ENCODE measurements at regions not wholly inside any gene's neighbourhood (a gene's known extent, or its start where the extent isn't known, plus 50 kb on each side); places are given as distances from the start of the nearest gene placed in this dataset.

DNA sequence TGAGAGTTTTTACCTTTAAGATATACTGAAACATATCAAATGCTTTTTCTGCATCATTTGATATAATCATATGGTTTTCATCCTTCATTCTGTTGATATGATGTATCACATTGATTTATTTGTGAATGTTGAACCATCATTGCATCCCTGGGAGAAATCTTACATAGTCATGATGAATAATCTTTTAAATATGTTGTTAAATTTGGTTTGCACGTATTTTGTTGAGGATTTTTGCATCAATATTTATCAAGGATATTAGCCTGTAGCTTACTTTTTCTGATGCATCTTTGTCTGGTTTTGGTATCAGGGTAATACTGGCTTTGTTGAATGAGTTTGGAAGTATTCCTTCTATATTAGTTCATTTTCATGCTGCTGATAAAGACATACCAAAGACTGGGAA is 541.4 kb downstream of the TLL1 start:
- no peaks in the 10 kb centered on the region for H3K9me3 ChIP-seq (ENCODE audit: control insufficient read depth, low read depth, low read length)
- no peaks in the 10 kb centered on the region for H3K4me1 ChIP-seq (ENCODE audit: insufficient read depth, low read length)
- no peak overlapping the region for H3K4me2 ChIP-seq (ENCODE audit: insufficient read depth, insufficient read length, low read length)
- H4K8ac ChIP-seq (replicated peaks; ENCODE audit: insufficient read length, low read depth, low read length) = no peak overlapping the region
- no peak for TF ChIP-seq CTCF (conservative IDR thresholded peaks at IDR 0.05)
- no peak overlapping the region for H2AFZ ChIP-seq (ENCODE audit: low read length)
- no peak overlapping the region for H3K56ac ChIP-seq (ENCODE audit: insufficient read length, low read depth, low read length)
- no peak overlapping the region for H3K27ac Mint-ChIP-seq
- no peaks in the 10 kb centered on the region for H4K20me1 ChIP-seq (ENCODE audit: control insufficient read depth, insufficient read depth, insufficient read length)
- H3K9me3 Mint-ChIP-seq = peaks cover 4 to 8% of the 10 kb centered on the region in 2 experiments; a peak in 4 of 5 replicates
- no peaks in the 10 kb centered on the region for H3K23me2 ChIP-seq (ENCODE audit: insufficient read length, low read depth, low read length, poor library complexity, severe bottlenecking)
- no peaks in the 10 kb centered on the region for H3K27me3 ChIP-seq (ENCODE audit: insufficient read depth, low read length)
- H2BK12ac ChIP-seq (ENCODE audit: insufficient read length, low read depth, low read length) = no peak overlapping the region
- H3K23ac ChIP-seq (ENCODE audit: insufficient read length, low read depth, low read length) = no peak overlapping the region
- H3K4me1 Mint-ChIP-seq = no peaks in the 10 kb centered on the region
- no peak overlapping the region for H2BK15ac ChIP-seq (ENCODE audit: low read depth, low read length)
- no peak overlapping the region for H3K27ac ChIP-seq (ENCODE audit: insufficient read length, low read depth, low read length)
- no peak overlapping the region for H2AK5ac ChIP-seq (ENCODE audit: insufficient read length, low read length)
- no peak overlapping the region for H3K14ac ChIP-seq (ENCODE audit: insufficient read depth, low read length)
- peaks cover 0 to 19% (median 0%) of the 10 kb centered on the region in 3 experiments; a peak in 3 of 7 replicates for H3K36me3 Mint-ChIP-seq (ENCODE audit: insufficient read depth in 1 of 3, low read depth in 3 of 3)
- no peak overlapping the region for H3K9ac ChIP-seq (ENCODE audit: extremely low read depth, insufficient read length, low read length)
- no peak for DNase-seq
- H2BK120ac ChIP-seq (ENCODE audit: low read depth, low read length, poor library complexity, severe bottlenecking) = no peak overlapping the region
- H2BK20ac ChIP-seq (ENCODE audit: low read depth, low read length, poor library complexity, severe bottlenecking) = no peak overlapping the region
- H2BK5ac ChIP-seq (ENCODE audit: insufficient read length, low read length) = no peak overlapping the region
- no CpG with 5 or more reads among the region's 1 CpG for WGBS (ENCODE audit: extremely low coverage, insufficient read length, low lambda C conversion rate)
- no peaks in the 10 kb centered on the region for H3K27me3 Mint-ChIP-seq (ENCODE audit: low read depth)
- H3T11ph ChIP-seq (ENCODE audit: low read length) = no peak overlapping the region
- H3K4ac ChIP-seq (ENCODE audit: low read depth, low read length) = no peak overlapping the region
- H3K79me1 ChIP-seq (ENCODE audit: insufficient read depth, low read depth, low read length, poor library complexity, severe bottlenecking) = no peaks in the 10 kb centered on the region
- H4K91ac ChIP-seq (ENCODE audit: insufficient read length, low read depth, low read length) = no peak overlapping the region
- no peaks in the 10 kb centered on the region for H3K79me2 ChIP-seq (ENCODE audit: insufficient read depth, low read length)
- H3K18ac ChIP-seq (ENCODE audit: insufficient read length, low read depth, low read length) = no peak overlapping the region
- no peak overlapping the region for H4K5ac ChIP-seq (ENCODE audit: insufficient read length, low read depth, low read length)
- no peak overlapping the region for H3K4me3 Mint-ChIP-seq
